ENCODE measurements at regions not wholly inside any gene's neighbourhood (a gene's known extent, or its start where the extent isn't known, plus 50 kb on each side); places are given as distances from the start of the nearest gene placed in this dataset.

GRCh38 chr16:85266857-85267256 lies 154.6 kb upstream of the CIBAR2 start:
- H3K27ac ChIP-seq (ENCODE audit: low read depth, low read length) = no peak overlapping the region
- Mint-ChIP-seq H3K27me3 (ENCODE audit: insufficient read depth) (no peaks in the 10 kb centered on the region), H3K4me1 (peaks cover 2% of the 10 kb centered on the region), H3K27ac (no peak overlapping the region), H3K9me3 (no peaks in the 10 kb centered on the region), H3K4me3 (no peak overlapping the region), H3K36me3 (ENCODE audit: low read depth) (no peaks in the 10 kb centered on the region)
- no peak for TF ChIP-seq CTCF (conservative IDR thresholded peaks at IDR 0.05)
- no peak for DNase-seq
- H3K9me3 ChIP-seq (ENCODE audit: control insufficient read depth, low read length) = no peaks in the 10 kb centered on the region
- H3K36me3 ChIP-seq (ENCODE audit: control insufficient read depth, insufficient read depth, low read length) = no peaks in the 10 kb centered on the region
- H3K4me3 ChIP-seq (ENCODE audit: low read length) = no peak overlapping the region
- 90 to 91% methylated on average over 12 to 18 of the region's 18 CpGs for WGBS, 2 experiments (ENCODE audit: insufficient coverage in 1 of 2, insufficient read length in 1 of 2)
- H3K27me3 ChIP-seq (ENCODE audit: control insufficient read depth, insufficient read depth, low read length, poor library complexity, severe bottlenecking) = no peaks in the 10 kb centered on the region
- no peak overlapping the region for H3K9ac ChIP-seq (ENCODE audit: extremely low read depth, low read length, poor library complexity, severe bottlenecking)
- no peaks in the 10 kb centered on the region for H3K4me1 ChIP-seq (ENCODE audit: control insufficient read depth, insufficient read depth, low read length)

GRCh38 chr16:85267414-85267945 lies 155.2 kb upstream of the CIBAR2 start:
- Histone ChIP-seq H3K36me3 (ENCODE audit: control insufficient read depth, insufficient read depth, low read length) (no peaks in the 10 kb centered on the region), H3K4me3 (ENCODE audit: low read length) (no peak overlapping the region), H3K9ac (ENCODE audit: extremely low read depth, low read length, poor library complexity, severe bottlenecking) (no peak overlapping the region), H3K9me3 (ENCODE audit: control insufficient read depth, low read length) (no peaks in the 10 kb centered on the region), H3K27ac (ENCODE audit: low read depth, low read length) (no peak overlapping the region), H3K4me1 (ENCODE audit: control insufficient read depth, insufficient read depth, low read length) (no peaks in the 10 kb centered on the region), H3K27me3 (ENCODE audit: control insufficient read depth, insufficient read depth, low read length, poor library complexity, severe bottlenecking) (no peaks in the 10 kb centered on the region)
- no peaks in the 10 kb centered on the region for H3K36me3 Mint-ChIP-seq (ENCODE audit: low read depth)
- DNase-seq = no peak
- no peak overlapping the region for H3K4me3 Mint-ChIP-seq
- H3K4me1 Mint-ChIP-seq = peaks cover 2% of the 10 kb centered on the region
- no peak for TF ChIP-seq CTCF (conservative IDR thresholded peaks at IDR 0.05)
- WGBS, 2 experiments (ENCODE audit: insufficient coverage in 1 of 2, insufficient read length in 1 of 2) = 96 to 98% methylated on average over 9 to 10 of the region's 10 CpGs
- H3K9me3 Mint-ChIP-seq = no peaks in the 10 kb centered on the region
- no peak overlapping the region for H3K27ac Mint-ChIP-seq
- H3K27me3 Mint-ChIP-seq (ENCODE audit: insufficient read depth) = no peaks in the 10 kb centered on the region

- no peaks in the 10 kb centered on the region for H3K27me3 ChIP-seq (ENCODE audit: control insufficient read depth, insufficient read depth, low read length, poor library complexity, severe bottlenecking)
- no peak overlapping the region for H3K4me3 ChIP-seq (ENCODE audit: low read length)
- no peak overlapping the region for H3K27ac Mint-ChIP-seq
- no peak overlapping the region for H3K27ac ChIP-seq (ENCODE audit: low read depth, low read length)
- no peaks in the 10 kb centered on the region for H3K27me3 Mint-ChIP-seq (ENCODE audit: insufficient read depth)
- H3K4me3 Mint-ChIP-seq = no peak overlapping the region
- no peaks in the 10 kb centered on the region for H3K36me3 Mint-ChIP-seq (ENCODE audit: low read depth)
- H3K9ac ChIP-seq (ENCODE audit: extremely low read depth, low read length, poor library complexity, severe bottlenecking) = no peak overlapping the region
- no peak for TF ChIP-seq CTCF (conservative IDR thresholded peaks at IDR 0.05)
- 90 to 95% methylated on average over 2 to 9 of the region's 9 CpGs for whole genome bisulfite sequencing, 2 experiments (ENCODE audit: insufficient coverage in 1 of 2, insufficient read length in 1 of 2)
- H3K4me1 ChIP-seq (ENCODE audit: control insufficient read depth, insufficient read depth, low read length) = no peaks in the 10 kb centered on the region
- DNase-seq = no peak
- no peaks in the 10 kb centered on the region for H3K9me3 Mint-ChIP-seq
- H3K4me1 Mint-ChIP-seq = no peaks in the 10 kb centered on the region
- no peaks in the 10 kb centered on the region for H3K9me3 ChIP-seq (ENCODE audit: control insufficient read depth, low read length)
- no peaks in the 10 kb centered on the region for H3K36me3 ChIP-seq (ENCODE audit: control insufficient read depth, insufficient read depth, low read length)
These were observed 156.9 kb upstream of the CIBAR2 start for GRCh38 chr16:85269165-85269564.

All from endodermal cell (in vitro differentiated cells).